HAP-1 (cell line): ENCODE measurements at regions not wholly inside any gene's neighbourhood (a gene's known extent, or its start where the extent isn't known, plus 50 kb on each side); places are given as distances from the start of the nearest gene placed in this dataset.

Experiments
- DNase-seq, 2 experiments: peaks; one replicate each; pipeline ENCODE4 v3.0.0-alpha.2; 2016 to 2020; ENCODE audit warnings: low spot score in 2 of 2
- H3K27me3 ChIP-seq: fragments of 250-450 bp; sonication (Bioruptor Pico); 2 replicates; pipeline ENCODE4 v1.5.1; 2020; ENCODE audit warnings: low read depth, mild to moderate bottlenecking, moderate library complexity
- H3K36me3 ChIP-seq: fragments of 250-450 bp; sonication (Bioruptor Pico); replicated peaks from 2 replicates; pipeline ENCODE4 v1.5.1; 2020; ENCODE audit warnings: mild to moderate bottlenecking
- H3K4me1 ChIP-seq: fragments of 250-450 bp; sonication (Bioruptor Pico); 2 replicates; pipeline ENCODE4 v1.5.1; 2020; ENCODE audit warnings: mild to moderate bottlenecking
- H3K4me3 ChIP-seq: fragments of 250-450 bp; sonication (Bioruptor Pico); 2 replicates; pipeline ENCODE4 v1.5.1; 2020; ENCODE audit warnings: mild to moderate bottlenecking, moderate library complexity
- H3K9me3 ChIP-seq: fragments of 250-450 bp; sonication (Bioruptor Pico); 2 replicates; pipeline ENCODE4 v1.5.1; 2020; ENCODE audit warnings: mild to moderate bottlenecking, moderate library complexity
- in situ Hi-C: fragments of 300-500 bp; cut with MboI; formaldehyde crosslinking; loops from 3 replicates; pipeline ENCODE4 v1.14.3; 2020; ENCODE audit warnings: low sequenced_read_pairs, inconsistent platforms, mixed read lengths

DNA sequence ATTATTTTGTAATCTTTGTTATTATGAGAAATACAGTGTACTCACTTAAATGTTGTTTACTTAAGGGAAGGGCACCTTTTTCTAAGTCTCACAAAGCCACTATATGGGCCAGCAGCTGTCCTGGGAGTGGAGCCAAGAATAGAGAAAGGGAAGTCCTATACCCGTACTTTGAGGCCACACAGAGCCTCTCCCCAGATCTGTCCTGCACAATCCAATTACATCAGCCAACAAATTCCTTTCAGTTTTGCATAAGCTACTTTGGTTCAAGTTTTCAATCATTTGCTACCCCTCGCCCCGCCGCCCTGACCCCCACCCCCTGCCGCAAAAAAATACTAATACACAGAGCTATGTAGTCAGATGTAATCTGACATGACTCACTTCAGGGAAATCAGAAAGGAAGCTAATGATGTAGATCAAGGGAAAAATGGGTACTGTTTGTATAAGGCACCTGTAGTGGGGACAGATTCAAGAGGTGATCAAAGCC, 297.4 kb upstream of the NEBL start:
- Histone ChIP-seq H3K4me3 (no peak overlapping the region), H3K27me3 (no peaks in the 10 kb centered on the region), H3K9me3 (peaks cover 14% of the 10 kb centered on the region), H3K4me1 (peaks cover 3% of the 10 kb centered on the region), H3K36me3 (no peaks in the 10 kb centered on the region)
- in situ Hi-C loops, result no loop called here
- peak; percentile 37 to 45 for DNase-seq

DNA sequence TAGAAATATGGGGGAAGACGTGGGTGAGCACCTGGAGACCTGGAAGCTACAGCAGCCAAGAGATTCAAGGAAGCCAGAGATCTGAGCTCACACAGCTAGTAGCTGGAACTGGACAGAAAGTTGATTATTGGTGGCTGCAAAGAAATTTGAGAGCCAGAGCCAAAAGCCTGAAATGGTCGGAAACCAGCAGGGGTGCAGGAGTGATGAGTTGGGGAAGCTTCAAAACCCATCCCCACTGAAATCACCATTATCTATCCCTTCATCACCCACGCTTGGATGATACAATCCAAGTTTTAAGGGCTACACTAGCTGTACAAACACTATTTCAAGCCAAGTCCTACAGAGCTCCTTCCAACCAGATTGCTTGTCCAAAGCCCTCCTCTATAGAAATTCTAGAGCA, 296.1 kb upstream of the NEBL start:
- Histone ChIP-seq H3K36me3 (no peaks in the 10 kb centered on the region), H3K4me1 (peaks cover 3% of the 10 kb centered on the region), H3K4me3 (no peak overlapping the region), H3K9me3 (peaks cover 10% of the 10 kb centered on the region), H3K27me3 (no peaks in the 10 kb centered on the region)
- in situ Hi-C loops, result no loop called here
- no peak for DNase-seq

DNA sequence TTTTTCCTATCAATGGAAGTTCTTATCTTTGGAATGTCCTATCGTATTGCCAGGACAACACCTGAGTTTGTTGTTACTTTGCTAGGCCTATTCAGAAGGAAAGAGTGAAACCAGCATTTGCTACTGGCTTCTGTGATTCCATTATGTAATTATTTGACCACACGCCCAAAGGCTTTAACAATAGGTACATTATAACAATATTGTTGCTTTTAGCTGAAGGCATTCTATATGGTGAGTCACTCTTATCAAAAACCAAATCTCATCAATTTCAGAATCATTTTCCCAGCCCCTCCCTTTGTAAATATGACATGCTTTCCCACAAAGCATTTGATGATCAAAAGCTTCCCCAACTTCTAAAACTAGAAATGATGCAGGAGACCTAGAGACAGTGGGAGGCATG, 294.4 kb upstream of the NEBL start:
- Histone ChIP-seq H3K4me3 (no peak overlapping the region), H3K27me3 (no peaks in the 10 kb centered on the region), H3K4me1 (peaks cover 3% of the 10 kb centered on the region), H3K9me3 (no peaks in the 10 kb centered on the region), H3K36me3 (no peaks in the 10 kb centered on the region)
- no peak for DNase-seq
- in situ Hi-C loops, result no loop called here

DNA sequence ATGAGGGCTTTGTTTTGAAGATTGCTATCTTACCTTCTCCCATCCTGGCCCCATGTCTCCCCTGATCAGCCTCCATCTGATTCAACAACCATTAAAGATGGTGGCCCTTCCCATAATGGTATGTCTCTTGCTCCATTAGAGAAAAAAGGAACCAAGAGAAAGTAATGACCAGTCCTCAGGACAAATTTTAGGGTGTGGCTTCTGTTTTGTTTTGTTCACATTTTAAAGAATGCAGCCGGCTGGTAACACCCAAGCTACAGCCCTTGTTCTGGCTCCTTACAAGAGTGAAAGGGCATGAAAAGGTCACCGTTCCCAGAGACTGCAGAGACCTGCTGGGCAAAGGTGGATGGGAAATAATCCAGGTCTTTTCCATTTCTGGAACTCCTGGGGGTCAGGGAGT, 287.9 kb upstream of the NEBL start:
- in situ Hi-C loops, result no loop called here

DNA sequence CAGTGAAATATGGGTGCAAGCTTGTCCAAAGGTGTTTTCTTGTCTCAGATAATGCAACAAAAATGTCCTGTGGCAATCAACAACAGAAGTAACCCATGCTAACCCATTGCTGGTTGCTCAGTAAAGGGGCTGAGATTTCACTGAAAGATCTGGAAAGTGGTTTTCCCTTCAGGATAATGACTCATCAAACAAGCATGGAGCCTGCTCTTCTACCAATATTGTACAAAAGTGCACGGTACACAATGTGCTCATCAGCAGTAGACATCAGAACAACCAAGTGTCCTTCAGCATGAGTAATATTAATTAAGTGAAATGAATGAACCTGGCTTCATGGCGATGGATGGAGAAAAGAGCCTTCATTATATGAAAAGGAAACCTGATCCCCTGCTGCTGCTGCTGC, 287.1 kb upstream of the NEBL start:
- no peak overlapping the region for H3K4me3 ChIP-seq
- DNase-seq, result no peak
- H3K36me3 ChIP-seq, result no peaks in the 10 kb centered on the region
- no peaks in the 10 kb centered on the region for H3K27me3 ChIP-seq
- peaks cover 6% of the 10 kb centered on the region for H3K4me1 ChIP-seq
- H3K9me3 ChIP-seq, result no peaks in the 10 kb centered on the region
- in situ Hi-C loops, result no loop called here

More for the DNA sequence above, 287.9 kb upstream of the NEBL start:
- no peak for DNase-seq
- no peak overlapping the region for H3K4me3 ChIP-seq
- H3K9me3 ChIP-seq, result no peaks in the 10 kb centered on the region
- no peaks in the 10 kb centered on the region for H3K27me3 ChIP-seq
- peaks cover 6% of the 10 kb centered on the region for H3K4me1 ChIP-seq
- no peaks in the 10 kb centered on the region for H3K36me3 ChIP-seq

DNA sequence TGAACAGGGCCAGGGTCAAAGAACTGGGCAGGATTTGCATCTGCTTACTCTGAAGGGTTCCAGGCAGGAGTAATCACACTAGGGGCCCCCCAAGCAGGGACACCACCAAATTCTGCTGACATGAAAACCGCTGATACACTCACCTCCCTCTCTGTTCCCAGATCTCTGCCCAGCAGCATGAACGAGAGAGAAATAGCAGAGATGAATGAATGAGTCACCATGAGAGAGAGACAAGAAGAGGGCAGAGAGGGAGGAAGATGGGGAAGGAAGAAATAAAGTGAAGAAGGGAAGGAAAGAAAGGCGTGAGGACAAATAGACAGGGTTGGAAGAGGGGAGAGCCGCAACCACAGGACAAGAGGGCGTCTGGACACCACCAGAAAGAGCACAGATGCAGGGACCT, 285.9 kb upstream of the NEBL start:
- Histone ChIP-seq H3K4me3 (no peak overlapping the region), H3K9me3 (no peaks in the 10 kb centered on the region), H3K4me1 (peaks cover 6% of the 10 kb centered on the region), H3K36me3 (no peaks in the 10 kb centered on the region), H3K27me3 (no peaks in the 10 kb centered on the region)
- in situ Hi-C loops, result no loop called here
- no peak for DNase-seq

DNA sequence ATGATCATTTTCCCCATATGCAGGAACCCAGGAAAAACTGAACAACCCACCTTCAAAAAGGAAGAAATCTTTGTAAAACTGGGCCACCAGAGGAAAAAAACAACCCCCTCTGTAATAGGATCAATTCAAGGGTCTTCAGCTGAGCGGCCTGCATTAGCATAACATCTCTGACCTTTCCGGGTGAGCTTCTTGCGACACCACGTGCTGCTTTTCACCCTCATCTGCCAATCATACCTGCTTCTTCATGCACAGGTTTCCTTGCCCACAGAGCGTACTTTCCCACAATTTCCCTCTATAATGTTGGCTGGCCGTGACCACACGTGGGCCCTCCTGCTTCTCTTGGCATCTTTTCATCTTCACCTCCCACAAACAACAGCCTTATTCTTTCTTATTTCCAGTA, 284.3 kb upstream of the NEBL start:
- in situ Hi-C loops, result no loop called here
- no peak for DNase-seq
- no peaks in the 10 kb centered on the region for H3K36me3 ChIP-seq
- H3K27me3 ChIP-seq, result no peaks in the 10 kb centered on the region
- H3K4me3 ChIP-seq, result no peak overlapping the region
- H3K4me1 ChIP-seq, result peaks cover 10% of the 10 kb centered on the region
- no peaks in the 10 kb centered on the region for H3K9me3 ChIP-seq

DNA sequence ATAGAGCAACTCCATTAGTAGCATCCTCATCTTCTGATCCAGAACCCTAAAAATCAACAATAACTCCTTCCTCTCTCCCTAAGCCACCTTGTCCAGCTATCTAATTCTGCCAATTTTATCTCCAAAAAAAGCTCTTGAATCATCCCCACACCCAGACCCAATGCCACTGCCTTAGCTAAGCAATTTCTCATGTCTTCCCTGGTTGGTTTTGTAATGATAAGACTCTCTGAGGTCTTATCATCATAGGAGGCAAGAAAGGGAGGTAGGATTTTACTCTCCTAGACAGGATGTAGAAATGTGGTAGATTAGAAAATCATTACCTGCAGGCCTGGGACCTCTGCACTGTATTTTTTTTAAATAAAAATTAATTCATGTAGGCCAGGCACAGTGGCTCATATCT, 283.5 kb upstream of the NEBL start:
- H3K36me3 ChIP-seq, result no peaks in the 10 kb centered on the region
- DNase-seq, result no peak
- peaks cover 15% of the 10 kb centered on the region for H3K4me1 ChIP-seq
- H3K9me3 ChIP-seq, result no peaks in the 10 kb centered on the region
- H3K4me3 ChIP-seq, result no peak overlapping the region
- no peaks in the 10 kb centered on the region for H3K27me3 ChIP-seq
- in situ Hi-C loops, result no loop called here

DNA sequence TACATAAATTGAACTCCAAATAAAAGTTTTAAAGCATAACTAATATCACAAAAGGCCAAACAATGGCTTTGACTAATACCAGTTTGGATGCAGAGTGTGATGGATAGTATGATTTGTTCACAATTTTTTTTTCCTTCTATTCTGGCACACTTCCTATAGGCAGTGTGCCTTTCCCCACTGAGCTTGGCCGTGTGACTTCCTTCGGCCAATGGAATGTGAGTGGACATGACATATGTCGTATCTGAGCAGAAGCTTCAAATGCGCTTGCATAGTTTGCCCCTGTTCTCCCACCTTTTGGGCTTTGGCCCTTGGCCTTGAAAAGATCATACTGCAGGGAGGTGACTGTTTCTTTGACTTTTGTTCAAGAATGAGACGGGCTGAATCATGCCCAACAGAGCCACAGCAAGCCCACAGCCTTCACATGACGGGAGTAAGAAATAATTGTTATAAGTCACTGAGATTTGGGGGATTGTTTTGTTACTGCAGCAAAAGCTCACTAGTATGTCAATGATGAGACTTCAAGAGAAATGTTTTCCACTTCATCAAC, 279.9 kb upstream of the NEBL start:
- no peak for DNase-seq
- in situ Hi-C loops, result no loop called here
- Histone ChIP-seq H3K4me3 (no peak overlapping the region), H3K36me3 (no peaks in the 10 kb centered on the region), H3K9me3 (no peaks in the 10 kb centered on the region), H3K27me3 (no peaks in the 10 kb centered on the region), H3K4me1 (peaks cover 26% of the 10 kb centered on the region)

DNA sequence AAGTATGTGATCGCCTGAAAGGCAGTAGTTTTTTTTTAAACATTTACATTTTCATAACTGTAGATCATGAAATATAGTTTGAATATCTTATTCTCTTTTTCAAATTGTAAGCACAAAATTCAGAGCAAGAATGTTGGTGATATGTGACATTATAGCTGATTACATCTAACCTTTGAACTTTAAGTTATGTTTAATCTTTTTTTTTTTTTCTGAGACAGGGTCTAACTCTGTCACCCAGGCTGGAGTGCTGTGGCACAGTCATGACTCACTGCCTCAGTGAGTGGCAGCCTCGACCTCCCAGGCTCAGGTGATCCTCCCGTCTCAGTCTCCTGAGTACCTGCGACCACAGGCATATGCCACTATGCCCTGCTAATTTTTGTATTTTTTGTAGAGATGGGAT, 278.7 kb upstream of the NEBL start:
- Histone ChIP-seq H3K4me1 (peaks cover 26% of the 10 kb centered on the region), H3K4me3 (no peak overlapping the region), H3K27me3 (no peaks in the 10 kb centered on the region), H3K9me3 (no peaks in the 10 kb centered on the region), H3K36me3 (no peaks in the 10 kb centered on the region)
- DNase-seq, result no peak
- in situ Hi-C loops, result no loop called here

DNA sequence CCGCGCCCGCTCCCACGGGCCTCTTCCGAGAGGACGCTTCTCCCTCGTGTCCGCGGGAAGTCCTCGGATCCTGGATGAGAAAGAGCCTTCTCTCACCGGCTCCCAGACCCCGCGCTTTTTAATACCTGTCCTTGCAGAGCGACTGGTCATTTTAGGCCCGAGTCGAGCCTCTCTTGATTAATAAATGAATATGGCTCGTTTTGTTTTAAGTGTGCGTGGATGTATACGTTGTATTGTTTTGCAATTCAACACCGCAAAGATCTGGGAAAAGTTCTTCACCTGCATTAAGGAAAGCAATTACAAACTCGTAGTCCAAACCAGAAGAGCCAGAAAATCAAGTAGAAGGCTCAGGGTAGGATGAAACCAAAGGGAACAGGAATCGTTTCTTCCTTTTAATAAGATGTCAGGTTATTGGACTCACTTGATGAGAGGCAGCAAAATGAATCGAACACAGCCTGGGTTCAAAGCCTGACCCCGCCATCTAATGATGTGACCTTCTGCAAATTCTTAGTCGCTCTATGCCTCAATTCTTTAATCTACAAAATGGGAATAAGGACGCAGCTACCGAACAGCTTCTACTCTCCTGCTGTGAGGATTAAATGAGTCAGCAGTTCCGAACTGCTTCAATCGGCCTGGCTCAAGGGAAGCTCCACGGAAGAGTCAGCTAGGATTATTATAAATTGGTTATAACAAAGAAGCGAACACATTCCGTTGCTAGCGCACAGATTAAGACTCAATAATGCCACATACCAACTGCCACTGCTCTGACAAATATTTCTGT, 277.8 kb upstream of the NEBL start:
- Histone ChIP-seq H3K4me3 (peak overlapping the region; percentile 58), H3K9me3 (no peaks in the 10 kb centered on the region), H3K27me3 (no peaks in the 10 kb centered on the region), H3K4me1 (peaks cover 26% of the 10 kb centered on the region), H3K36me3 (no peaks in the 10 kb centered on the region)
- in situ Hi-C loops, result no loop called here
- DNase-seq, result peak; percentile 65 to 84

DNA sequence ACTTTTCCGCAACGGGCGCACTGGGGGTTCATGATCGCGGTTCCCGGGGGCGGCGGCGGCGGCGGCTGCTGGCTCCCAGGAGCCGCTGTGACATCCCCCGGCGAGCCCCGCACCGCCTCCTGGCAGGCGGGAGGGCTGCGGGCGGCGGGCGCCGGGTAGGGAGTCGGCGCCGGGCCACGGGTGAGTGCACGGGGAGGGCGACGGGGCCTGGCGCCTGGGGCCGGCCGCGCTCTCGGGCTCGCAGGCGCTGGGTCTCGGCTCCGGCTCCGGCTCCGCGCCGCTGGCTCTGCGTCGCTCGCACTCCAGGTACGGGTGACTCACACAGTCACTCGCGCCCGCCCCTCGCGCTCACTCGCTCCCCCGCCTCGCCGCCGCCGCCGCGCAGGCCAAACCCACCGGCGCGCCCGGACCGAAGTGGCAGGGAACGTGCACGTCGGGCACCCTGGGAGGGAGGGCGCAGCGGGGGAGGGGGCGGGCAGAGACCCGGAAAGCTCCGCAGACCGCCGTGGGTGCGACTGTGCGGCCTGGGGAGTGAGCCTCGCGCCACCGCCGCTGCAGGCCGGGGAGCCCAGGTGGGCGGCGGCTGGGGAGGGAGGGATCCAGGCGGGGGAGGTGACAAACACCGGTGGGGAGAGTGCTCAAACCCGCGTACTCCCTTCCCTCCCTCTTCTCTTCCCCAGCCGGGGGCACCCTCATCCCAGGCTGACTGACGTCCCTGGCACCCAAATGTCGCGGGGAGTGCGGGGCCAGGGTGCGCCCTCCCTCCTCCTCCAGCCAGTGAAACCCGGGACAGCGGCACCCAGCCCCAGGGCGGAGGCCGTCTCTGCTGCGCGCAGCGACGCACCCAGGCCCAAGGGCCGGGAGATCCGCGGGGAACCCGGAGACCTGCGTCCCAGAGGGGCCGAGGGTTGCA, 276.9 kb upstream of the NEBL start:
- Histone ChIP-seq H3K4me1 (peaks cover 26% of the 10 kb centered on the region), H3K27me3 (no peaks in the 10 kb centered on the region), H3K9me3 (no peaks in the 10 kb centered on the region), H3K36me3 (no peaks in the 10 kb centered on the region), H3K4me3 (peak overlapping the region; percentile 58)
- peak in 1 of 2 experiments; percentile 75 for DNase-seq
- in situ Hi-C loops, result no loop called here

DNA sequence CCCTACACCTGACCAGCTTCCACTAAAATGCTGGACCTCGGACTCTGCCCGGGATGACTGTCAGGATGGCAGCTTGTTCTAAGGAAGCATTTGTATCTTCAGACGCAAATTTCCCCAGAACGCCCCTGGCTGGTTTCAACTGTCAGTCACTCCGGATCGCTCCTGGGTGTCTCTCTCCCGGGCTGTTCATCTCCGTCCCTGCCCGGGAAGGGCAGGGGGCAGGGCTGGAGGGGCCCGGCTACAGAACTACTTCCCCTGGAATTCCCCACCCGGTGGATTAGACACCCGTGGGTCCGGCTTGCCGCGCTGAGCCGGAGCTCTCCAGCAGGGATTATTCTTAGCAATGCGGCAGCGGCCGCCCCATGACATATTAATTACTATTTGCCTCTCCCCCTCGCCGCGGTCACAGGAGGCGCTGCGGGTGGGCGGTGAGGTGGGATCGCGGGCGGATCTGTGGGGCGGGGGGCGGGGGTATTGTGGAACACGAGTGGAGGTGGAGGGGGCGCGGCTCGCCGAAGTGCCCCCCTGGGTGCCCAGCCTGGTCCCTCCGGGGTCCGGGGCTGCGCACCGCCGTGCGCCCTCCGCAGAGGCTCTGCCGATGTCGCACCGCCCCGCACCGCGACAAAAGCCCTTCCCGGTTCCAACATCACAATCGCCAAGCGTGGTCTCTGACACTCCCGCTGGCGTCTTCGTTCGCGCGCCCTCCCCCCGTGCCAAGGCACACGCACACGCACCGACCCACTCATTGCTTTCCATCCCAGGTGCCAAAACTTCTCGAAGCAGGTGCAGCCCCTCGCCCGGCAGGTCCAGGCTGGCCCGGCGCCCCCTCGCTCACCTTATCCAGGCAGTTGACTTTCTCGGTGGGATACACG, 276.1 kb upstream of the NEBL start:
- Histone ChIP-seq H3K36me3 (no peaks in the 10 kb centered on the region), H3K27me3 (no peaks in the 10 kb centered on the region), H3K9me3 (no peaks in the 10 kb centered on the region), H3K4me1 (peaks cover 26% of the 10 kb centered on the region), H3K4me3 (peak overlapping the region; percentile 58)
- in situ Hi-C loops, result no loop called here
- DNase-seq, result peak in 1 of 2 experiments; percentile 46
